ENCODE measurements at regions not wholly inside any gene's neighbourhood (a gene's known extent, or its start where the extent isn't known, plus 50 kb on each side); places are given as distances from the start of the nearest gene placed in this dataset.

- no peak for TF ChIP-seq CTCF (IDR thresholded peaks at IDR 0.05 in 8 of 11, conservative IDR thresholded peaks at IDR 0.05 in 3 of 11)
- TF ChIP-seq POLR2A (IDR thresholded peaks at IDR 0.05), result no peak
Measured at GRCh38 chr15:38847666-38848065, 283.1 kb upstream of the RASGRP1 start.

All from spleen (tissue), 7 donors.